Dedifferentiated amniotic fluid mesenchymal stem cell (primary cell): ENCODE measurements at regions not wholly inside any gene's neighbourhood (a gene's known extent, or its start where the extent isn't known, plus 50 kb on each side); places are given as distances from the start of the nearest gene placed in this dataset.
"Not testable (repeated sequence)": the region's sequence is repeated elsewhere in the genome, so short reads cannot be mapped to it uniquely, and the experiment has no call there.

Experiments
- DNase-seq: peaks from one replicate; pipeline ENCODE4 v3.0.0-alpha.2; 2016; ENCODE audit errors: extremely low spot score

- DNase-seq, result no peak
These were observed 55.1 kb downstream of the TTC6 start for GRCh38 chr14:37650356-37651037.

GRCh38 chr14:37652042-37652441, 56.6 kb downstream of the TTC6 start:
- no peak for DNase-seq

DNA sequence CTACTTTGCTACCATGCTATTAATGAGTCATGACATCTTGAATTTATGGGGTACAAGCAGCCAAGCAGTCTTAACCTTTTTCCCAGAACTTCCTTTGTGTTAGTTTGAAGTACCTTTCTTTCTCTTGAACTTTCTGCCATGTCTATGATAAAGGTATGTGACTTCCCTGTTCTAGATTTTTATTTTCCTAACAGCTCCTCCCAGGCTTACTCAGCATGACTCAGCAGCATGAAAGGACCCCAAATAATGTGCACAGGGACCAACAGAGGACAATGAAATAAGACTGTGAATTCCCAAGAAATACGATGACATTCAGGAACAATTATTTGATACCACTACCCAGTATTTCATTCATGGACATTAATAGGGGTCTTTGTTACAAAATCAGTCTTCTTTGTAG, 60.0 kb downstream of the TTC6 start:
- no peak for DNase-seq

GRCh38 chr14:37658156-37658555, 62.7 kb downstream of the TTC6 start:
- DNase-seq, result no peak

DNA sequence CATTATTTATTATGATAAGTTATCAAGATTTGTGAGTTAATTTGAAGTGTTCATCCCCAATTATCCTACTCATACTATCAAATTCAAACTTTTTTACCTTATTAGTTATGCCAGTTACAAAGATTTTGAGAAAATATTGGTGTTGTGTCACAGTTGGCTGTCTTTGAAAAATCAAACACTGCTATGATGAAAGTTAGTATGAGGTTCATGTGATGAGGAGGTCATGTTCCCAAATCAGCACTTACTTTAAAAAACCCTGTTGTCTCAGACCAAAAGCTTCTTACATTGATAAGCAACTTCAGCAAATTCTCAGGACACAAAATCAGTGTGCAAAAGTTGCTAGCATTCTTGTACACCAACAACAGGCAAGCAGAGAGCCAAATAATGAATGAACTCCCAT, 68.1 kb downstream of the TTC6 start:
- DNase-seq, result no peak

- no peak for DNase-seq
These were observed 70.0 kb downstream of the TTC6 start for GRCh38 chr14:37665479-37665878.

DNA sequence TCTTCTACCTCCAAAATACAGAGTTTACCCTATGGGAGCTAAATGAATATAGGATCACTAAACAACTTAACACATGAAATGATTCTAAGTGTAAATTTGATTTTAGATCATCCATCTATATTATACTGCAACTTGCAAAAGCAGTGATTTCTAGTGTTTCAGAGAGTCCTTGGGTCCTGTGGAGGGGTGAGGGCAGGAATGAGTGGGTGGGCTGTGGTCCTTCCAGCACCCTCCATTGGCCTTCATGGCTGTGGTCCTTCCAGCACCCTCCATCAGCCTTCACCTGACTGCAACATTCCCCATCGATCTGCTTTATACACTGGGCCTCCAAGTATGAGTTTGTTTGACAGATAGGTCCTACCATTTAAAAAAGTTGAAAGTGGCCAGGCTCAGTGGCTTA, 70.5 kb downstream of the TTC6 start:
- no peak for DNase-seq

DNA sequence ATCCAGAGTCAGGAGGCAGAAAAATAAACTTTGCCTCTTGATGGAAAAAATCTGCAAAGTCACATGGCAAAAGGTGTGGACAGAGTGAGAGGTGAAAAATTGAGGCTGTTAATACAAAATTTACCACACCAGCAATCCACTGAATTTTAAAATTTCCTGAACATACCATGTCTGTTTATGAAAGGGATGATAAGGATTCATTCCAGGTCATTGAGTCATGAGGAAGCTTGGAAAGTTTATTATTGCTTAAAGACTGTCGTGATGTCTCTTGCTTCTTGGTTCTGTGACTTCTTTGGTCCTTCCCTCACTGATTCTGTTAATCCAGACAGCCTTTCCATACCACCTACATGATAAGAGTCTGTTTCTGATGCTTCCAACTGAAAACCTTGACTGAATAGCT, 73.2 kb downstream of the TTC6 start:
- DNase-seq, result peak; percentile 18

DNA sequence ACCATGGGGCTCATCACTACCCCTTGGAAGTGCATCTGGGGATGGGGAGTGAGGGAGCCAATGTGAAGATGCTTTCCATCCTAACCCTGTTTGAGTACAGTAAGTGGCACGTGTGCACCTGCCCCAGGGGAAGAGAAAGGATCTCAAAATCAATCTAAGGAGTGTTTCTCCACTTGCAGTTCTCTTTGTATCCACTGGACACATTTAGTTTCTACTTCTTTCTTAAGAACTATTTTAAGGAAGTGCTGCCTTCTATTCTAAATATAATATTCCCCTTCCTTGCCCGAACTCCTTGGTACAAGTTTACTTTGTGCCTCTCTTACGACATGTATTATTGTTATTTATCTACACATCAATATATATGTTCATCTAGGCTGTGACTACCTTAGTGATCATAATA, 73.8 kb downstream of the TTC6 start:
- no peak for DNase-seq

GRCh38 chr14:37673439-37673838, 78.0 kb downstream of the TTC6 start:
- DNase-seq, result no peak

- DNase-seq, result no peak
These were observed 83.5 kb downstream of the TTC6 start for GRCh38 chr14:37678916-37679315.

DNA sequence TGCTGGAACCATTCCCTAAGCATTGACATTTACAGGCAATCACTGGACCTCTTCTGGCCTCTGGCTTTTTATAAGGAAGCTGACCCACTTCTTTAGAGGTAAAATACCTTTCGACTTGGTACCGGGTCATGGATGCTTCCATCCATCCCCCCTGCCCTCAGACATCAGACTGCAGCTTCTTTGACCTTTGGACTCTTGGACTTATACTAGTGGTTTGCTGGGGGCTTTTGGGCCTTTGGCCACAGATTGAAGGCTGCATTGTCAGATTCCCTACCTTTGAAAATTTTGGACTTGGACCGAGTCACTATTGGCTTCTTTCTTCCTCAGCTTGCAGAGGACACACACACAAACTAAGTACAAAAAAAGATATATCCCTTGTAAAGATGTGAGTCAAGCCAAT, 86.1 kb downstream of the TTC6 start:
- DNase-seq, result no peak

DNA sequence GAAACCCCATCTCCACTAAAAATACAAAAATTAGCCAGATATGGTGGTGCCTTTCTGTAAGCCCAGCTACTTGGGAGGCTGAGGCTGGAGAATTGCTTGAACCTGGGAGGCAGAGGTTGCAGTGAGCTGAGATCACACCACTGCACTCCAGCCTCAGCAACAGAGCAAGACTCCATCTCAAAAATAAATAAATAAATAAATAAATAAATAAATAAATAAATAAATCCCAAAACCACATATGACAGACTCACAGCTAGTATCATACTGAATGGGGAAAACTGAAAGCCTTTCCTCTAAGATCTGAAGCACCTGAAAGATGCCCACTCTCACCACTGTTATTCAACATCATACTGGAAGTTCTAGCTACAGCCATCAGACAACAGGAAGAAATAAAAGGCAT, 97.3 kb downstream of the TTC6 start:
- DNase-seq, result not testable (repeated sequence)

DNA sequence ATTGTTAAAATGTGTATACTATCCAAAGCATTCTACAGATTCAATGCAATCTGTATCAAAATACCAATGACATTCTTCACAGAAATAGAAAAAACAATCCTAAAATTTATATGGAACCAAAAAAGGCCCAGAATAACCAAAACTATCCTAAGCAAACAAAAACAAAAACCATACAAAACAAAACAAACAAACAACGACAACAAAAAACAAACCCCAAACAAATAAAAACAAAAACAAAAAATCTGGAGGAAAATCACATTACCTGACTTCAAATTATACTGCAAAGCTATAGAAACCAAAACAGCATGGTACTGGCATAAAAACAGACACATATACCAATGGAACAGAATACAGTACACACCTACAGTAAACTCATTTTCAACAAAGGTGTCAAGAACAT, 98.0 kb downstream of the TTC6 start:
- DNase-seq, result not testable (repeated sequence)

GRCh38 chr14:37695866-37696265, 100.4 kb downstream of the TTC6 start:
- DNase-seq, result peak; percentile 18

- peak; percentile 66 for DNase-seq
These were observed 102.2 kb downstream of the TTC6 start for GRCh38 chr14:37697489-37698121.

GRCh38 chr14:37698840-37699777, 103.7 kb downstream of the TTC6 start:
- DNase-seq, result no peak

DNA sequence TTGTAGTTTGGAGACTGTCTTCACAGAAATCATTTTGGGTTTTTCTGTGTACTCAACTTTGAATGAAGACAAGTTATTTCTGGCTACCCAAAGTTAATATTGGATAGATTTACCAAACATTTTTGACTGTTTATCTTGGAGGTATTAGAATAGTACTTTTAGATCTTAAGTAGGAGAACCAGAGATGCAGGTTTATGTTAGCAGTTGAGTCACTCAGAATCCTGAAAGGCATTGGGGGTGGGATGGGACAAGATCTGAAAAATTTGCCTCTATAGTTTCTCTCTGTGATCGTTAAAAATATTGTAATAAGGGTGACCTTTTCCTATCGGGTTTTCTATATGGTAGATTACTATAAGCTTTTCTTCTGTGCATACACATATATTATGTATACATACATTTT, 112.3 kb downstream of the TTC6 start:
- DNase-seq, result no peak

DNA sequence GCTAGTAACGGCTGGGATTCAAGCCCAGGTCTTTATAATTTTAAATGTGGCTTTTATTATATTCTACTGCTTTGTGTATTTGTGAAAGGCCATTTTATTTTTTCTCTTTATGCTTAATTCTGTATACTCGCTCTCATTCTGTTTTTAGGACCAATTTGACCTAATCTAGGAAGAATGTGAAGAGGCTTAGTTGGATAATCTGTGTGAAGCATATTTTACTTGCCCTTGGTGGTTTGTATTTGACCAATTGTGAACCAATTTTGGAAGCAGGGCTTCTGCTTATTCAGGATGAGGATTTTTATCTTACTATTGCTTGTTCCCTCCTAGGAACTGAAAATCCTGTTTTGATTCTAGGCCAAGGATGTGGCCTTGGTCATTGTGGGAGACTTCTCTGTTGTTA, 113.1 kb downstream of the TTC6 start:
- peak; percentile 21 for DNase-seq

- DNase-seq, result peak; percentile 18
These were observed 114.2 kb downstream of the TTC6 start for GRCh38 chr14:37709419-37710195.

- DNase-seq, result no peak
These were observed 116.0 kb downstream of the TTC6 start for GRCh38 chr14:37711356-37711830.
